ENCODE measurements at regions not wholly inside any gene's neighbourhood (a gene's known extent, or its start where the extent isn't known, plus 50 kb on each side); places are given as distances from the start of the nearest gene placed in this dataset.

DNA sequence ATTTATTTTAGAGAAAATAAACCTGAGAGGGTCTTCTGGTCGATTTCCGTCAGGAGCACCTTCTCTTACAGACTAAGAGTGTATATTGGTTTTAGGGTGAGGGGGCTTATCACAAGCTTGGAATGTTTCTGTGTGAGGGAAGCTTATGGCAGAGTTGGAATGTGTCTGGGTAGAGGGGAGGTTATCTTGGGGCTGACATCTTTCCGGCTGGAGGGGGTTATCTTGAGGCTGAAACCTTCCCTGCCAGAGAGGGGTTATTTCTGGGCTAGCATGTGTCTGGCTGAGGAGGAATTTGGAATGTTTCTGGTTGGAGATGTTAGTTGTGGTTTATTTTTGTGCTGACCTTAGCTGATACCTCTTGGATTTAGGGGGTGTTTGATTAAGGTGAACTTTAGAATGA is 1312.1 kb downstream of the ADGRL3 start:
- Histone ChIP-seq H3K4me1 (ENCODE audit: insufficient read depth, low read length) (no peaks in the 10 kb centered on the region), H3K4me2 (ENCODE audit: low read depth, low read length) (no peak overlapping the region), H2AFZ (ENCODE audit: low read length) (no peak overlapping the region), H3K27ac (ENCODE audit: extremely low read length, insufficient read depth, low read length) (no peak overlapping the region), H3K79me2 (ENCODE audit: insufficient read depth, low read length) (no peaks in the 10 kb centered on the region), H4K20me1 (ENCODE audit: insufficient read depth, low read length) (no peaks in the 10 kb centered on the region), H3K9ac (ENCODE audit: insufficient read depth, low read depth, low read length) (no peak overlapping the region), H3K9me3 (ENCODE audit: low read length) (no peaks in the 10 kb centered on the region), H3K4me3 (replicated peaks in 1 of 3; ENCODE audit: insufficient read depth in 1 of 3, low read depth in 2 of 3, low read length in 3 of 3) (no peak overlapping the region), H3K27me3 (ENCODE audit: control insufficient read depth in 1 of 2, insufficient read depth in 2 of 2, low read length in 2 of 2) (no peaks in the 10 kb centered on the region), H3K36me3 (replicated peaks in 1 of 2; ENCODE audit: control insufficient read depth in 1 of 2, insufficient read depth in 2 of 2, low read length in 2 of 2) (no peaks in the 10 kb centered on the region)
- CTCF ChIA-PET (ENCODE audit: low intra/inter-chr PET ratio, low total read pairs), result no interaction called here
- in situ Hi-C loops (cut with HindIII; ENCODE audit: extremely low pct_ligation_motif_present, low pct_unique_long_range_greater_than_20kb), result no loop called here
- 34% methylated on average over 3 of the region's 3 CpGs for WGBS (ENCODE audit: low lambda C conversion rate)
- no peak for TF ChIP-seq CBX2 (IDR thresholded peaks at IDR 0.05; ENCODE audit: low read depth, low read length)
- no peak for TF ChIP-seq CBX2 (CRISPR knock-in tag; IDR thresholded peaks at IDR 0.05; ENCODE audit: low read depth)
- no peak for TF ChIP-seq KLF16 (CRISPR knock-in tag; IDR thresholded peaks at IDR 0.05)
- TF ChIP-seq KDM4B (CRISPR knock-in tag; IDR thresholded peaks at IDR 0.05), result no peak
- TF ChIP-seq, protein P1, sequence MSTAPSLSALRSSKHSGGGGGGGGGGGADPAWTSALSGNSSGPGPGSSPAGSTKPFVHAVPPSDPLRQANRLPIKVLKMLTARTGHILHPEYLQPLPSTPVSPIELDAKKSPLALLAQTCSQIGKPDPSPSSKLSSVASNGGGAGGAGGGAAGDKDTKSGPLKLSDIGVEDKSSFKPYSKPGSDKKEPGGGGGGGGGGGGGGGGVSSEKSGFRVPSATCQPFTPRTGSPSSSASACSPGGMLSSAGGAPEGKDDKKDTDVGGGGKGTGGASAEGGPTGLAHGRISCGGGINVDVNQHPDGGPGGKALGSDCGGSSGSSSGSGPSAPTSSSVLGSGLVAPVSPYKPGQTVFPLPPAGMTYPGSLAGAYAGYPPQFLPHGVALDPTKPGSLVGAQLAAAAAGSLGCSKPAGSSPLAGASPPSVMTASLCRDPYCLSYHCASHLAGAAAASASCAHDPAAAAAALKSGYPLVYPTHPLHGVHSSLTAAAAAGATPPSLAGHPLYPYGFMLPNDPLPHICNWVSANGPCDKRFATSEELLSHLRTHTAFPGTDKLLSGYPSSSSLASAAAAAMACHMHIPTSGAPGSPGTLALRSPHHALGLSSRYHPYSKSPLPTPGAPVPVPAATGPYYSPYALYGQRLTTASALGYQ (CRISPR knock-in tag; IDR thresholded peaks at IDR 0.05), result no peak
- FAIRE-seq (no peak), DNase-seq (ENCODE audit: low spot score) (no peak), ATAC-seq (no peak)
- intact Hi-C loops (cut with micrococcal nuclease; ENCODE audit: unreplicated experiment), result no loop called here
- POLR2A ChIA-PET, result no interaction called here
- no TSS peak for BruUV-seq (replicated peaks)

DNA sequence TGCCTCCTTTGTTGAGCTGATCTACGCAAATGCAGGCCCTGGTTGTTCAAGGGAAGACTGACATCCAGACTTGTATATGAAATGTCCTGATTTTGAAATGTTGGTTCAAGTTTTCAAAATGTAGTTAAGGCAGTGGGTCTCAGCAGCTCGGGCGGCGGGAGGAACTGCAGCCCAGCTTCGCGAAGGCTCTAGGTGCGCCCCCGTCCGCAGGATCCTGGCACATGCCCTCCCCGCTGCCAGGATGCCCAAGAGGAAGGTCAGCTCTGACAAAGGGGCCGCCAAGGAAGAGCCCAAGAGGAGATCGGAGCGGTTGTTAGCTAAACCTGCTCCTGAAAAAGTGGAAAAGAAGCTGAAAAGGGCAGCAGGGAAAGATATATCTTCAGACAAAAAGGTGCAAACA is 1310.1 kb downstream of the ADGRL3 start:
- TF ChIP-seq KDM2A (CRISPR knock-in tag; IDR thresholded peaks at IDR 0.05; ENCODE audit: borderline replicate concordance, low read depth) (no peak), DNMT1 (CRISPR knock-in tag; IDR thresholded peaks at IDR 0.05) (no peak), CCAR2 (optimal IDR thresholded peaks at IDR 0.05; ENCODE audit: low read depth, low read length) (no peak), SKI (IDR thresholded peaks at IDR 0.05; ENCODE audit: partially characterized antibody) (no peak), STAG1 (CRISPR knock-in tag; IDR thresholded peaks at IDR 0.05) (no peak), PHF21A (CRISPR knock-in tag; IDR thresholded peaks at IDR 0.05) (no peak), ZKSCAN5 (CRISPR knock-in tag; IDR thresholded peaks at IDR 0.05) (no peak), MXI1 (IDR thresholded peaks at IDR 0.05; ENCODE audit: borderline replicate concordance, low read depth, low read length) (no peak), ZNF468 (CRISPR knock-in tag; IDR thresholded peaks at IDR 0.05) (no peak), ZMYM3 (CRISPR knock-in tag; IDR thresholded peaks at IDR 0.05) (no peak), NCOR1 (IDR thresholded peaks at IDR 0.05; ENCODE audit: borderline replicate concordance, low read length) (no peak), SNAI1 (CRISPR knock-in tag; IDR thresholded peaks at IDR 0.05; ENCODE audit: borderline replicate concordance) (no peak)
- TF ChIP-seq, protein P2, sequence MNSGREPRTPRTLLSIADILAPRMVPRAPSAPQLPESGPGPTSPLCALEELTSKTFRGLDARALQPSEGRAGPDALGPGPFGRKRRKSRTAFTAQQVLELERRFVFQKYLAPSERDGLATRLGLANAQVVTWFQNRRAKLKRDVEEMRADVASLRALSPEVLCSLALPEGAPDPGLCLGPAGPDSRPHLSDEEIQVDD (CRISPR knock-in tag; IDR thresholded peaks at IDR 0.05; ENCODE audit: borderline replicate concordance), result no peak
- H3K9me3 ChIP-seq (ENCODE audit: low read length), result no peaks in the 10 kb centered on the region
- WGBS (ENCODE audit: low lambda C conversion rate), result 38% methylated on average over 13 of the region's 13 CpGs
- in situ Hi-C loops (cut with HindIII; ENCODE audit: extremely low pct_ligation_motif_present, low pct_unique_long_range_greater_than_20kb) (no loop called here), intact Hi-C loops (cut with micrococcal nuclease; ENCODE audit: unreplicated experiment) (no loop called here)
- H3K4me1 ChIP-seq (ENCODE audit: insufficient read depth, low read length), result no peaks in the 10 kb centered on the region
- no peak for DNase-seq (ENCODE audit: low spot score)
- H3K4me3 ChIP-seq (replicated peaks in 1 of 3; ENCODE audit: insufficient read depth in 1 of 3, low read depth in 2 of 3, low read length in 3 of 3), result no peak overlapping the region
- H3K36me3 ChIP-seq (replicated peaks in 1 of 2; ENCODE audit: control insufficient read depth in 1 of 2, insufficient read depth in 2 of 2, low read length in 2 of 2), result no peaks in the 10 kb centered on the region
- no peaks in the 10 kb centered on the region for H3K27me3 ChIP-seq (ENCODE audit: control insufficient read depth in 1 of 2, insufficient read depth in 2 of 2, low read length in 2 of 2)
- no TSS peak for BruUV-seq (replicated peaks)
- H4K20me1 ChIP-seq (ENCODE audit: insufficient read depth, low read length), result no peaks in the 10 kb centered on the region
- no peak overlapping the region for H3K27ac ChIP-seq (ENCODE audit: extremely low read length, insufficient read depth, low read length)
- H2AFZ ChIP-seq (ENCODE audit: low read length), result no peak overlapping the region
- no peak for FAIRE-seq
- H3K9ac ChIP-seq (ENCODE audit: insufficient read depth, low read depth, low read length), result no peak overlapping the region
- no peak overlapping the region for H3K4me2 ChIP-seq (ENCODE audit: low read depth, low read length)
- H3K79me2 ChIP-seq (ENCODE audit: insufficient read depth, low read length), result no peaks in the 10 kb centered on the region
- POLR2A ChIA-PET, result no interaction called here
- no peak for ATAC-seq
- CTCF ChIA-PET (ENCODE audit: low intra/inter-chr PET ratio, low total read pairs), result no interaction called here

Data from HepG2 (cell line).